Muscle of back (tissue), 3 donors: ENCODE measurements at regions not wholly inside any gene's neighbourhood (a gene's known extent, or its start where the extent isn't known, plus 50 kb on each side); places are given as distances from the start of the nearest gene placed in this dataset.
A peak's percentile ranks its signal among the peaks of the same experiment; 100 is the strongest.
"Not testable (repeated sequence)": the region's sequence is repeated elsewhere in the genome, so short reads cannot be mapped to it uniquely, and the experiment has no call there.

Experiments used
- DNase-seq, 3 donors: peaks; one replicate each; pipeline versions ENCODE4 v3.0.0 to v3.0.0-alpha.2; 2013

- no peak for DNase-seq
Measured at GRCh38 chr12:88833641-88834116, 253.4 kb upstream of the KITLG start.

- not testable (repeated sequence) for DNase-seq
Measured at GRCh38 chr12:88828537-88828936, 248.3 kb upstream of the KITLG start.

GRCh38 chr12:88820012-88820411 lies 239.7 kb upstream of the KITLG start:
- DNase-seq: no peak

GRCh38 chr12:88816201-88816600 lies 235.9 kb upstream of the KITLG start:
- DNase-seq: no peak

GRCh38 chr12:88814779-88815178 lies 234.5 kb upstream of the KITLG start:
- no peak for DNase-seq

GRCh38 chr12:88812610-88813009 lies 232.3 kb upstream of the KITLG start:
- DNase-seq: no peak

GRCh38 chr12:88810806-88811205 lies 230.5 kb upstream of the KITLG start:
- no peak for DNase-seq

GRCh38 chr12:88809841-88810240 lies 229.6 kb upstream of the KITLG start:
- DNase-seq: not testable (repeated sequence)

- no peak for DNase-seq
Measured at GRCh38 chr12:88805692-88806091, 225.4 kb upstream of the KITLG start.

- peak in 1 of 3 donors; percentile 13 for DNase-seq
Measured at GRCh38 chr12:88805286-88805685, 225.0 kb upstream of the KITLG start.

- DNase-seq: no peak
Measured at GRCh38 chr12:88802096-88802706, 221.9 kb upstream of the KITLG start.

GRCh38 chr12:88801227-88802095 lies 221.2 kb upstream of the KITLG start:
- DNase-seq: no peak

GRCh38 chr12:88793096-88793495 lies 212.8 kb upstream of the KITLG start:
- DNase-seq: peak in 1 of 3 donors; percentile 13

- no peak for DNase-seq
Measured at GRCh38 chr12:88790231-88790630, 210.0 kb upstream of the KITLG start.

GRCh38 chr12:88784166-88784565 lies 203.9 kb upstream of the KITLG start:
- DNase-seq: no peak

GRCh38 chr12:88782351-88782750 lies 202.1 kb upstream of the KITLG start:
- peak in 1 of 3 donors; percentile 7 for DNase-seq

- DNase-seq: peak in 1 of 3 donors; percentile 21
Measured at GRCh38 chr12:88781909-88782308, 201.6 kb upstream of the KITLG start.

GRCh38 chr12:88778064-88778463 lies 197.8 kb upstream of the KITLG start:
- DNase-seq: no peak

GRCh38 chr12:88775742-88776151 lies 195.5 kb upstream of the KITLG start:
- DNase-seq: no peak

- DNase-seq: no peak
Measured at GRCh38 chr12:88767699-88768098, 187.4 kb upstream of the KITLG start.

- DNase-seq: no peak
Measured at GRCh38 chr12:88764781-88765480, 184.7 kb upstream of the KITLG start.

GRCh38 chr12:88763536-88764100 lies 183.3 kb upstream of the KITLG start:
- no peak for DNase-seq
